ENCODE measurements at regions not wholly inside any gene's neighbourhood (a gene's known extent, or its start where the extent isn't known, plus 50 kb on each side); places are given as distances from the start of the nearest gene placed in this dataset.

- Histone ChIP-seq H3K79me2 (ENCODE audit: control insufficient read depth, insufficient read depth, low read length) (no peaks in the 10 kb centered on the region), H3K9me3 (ENCODE audit: control extremely low read depth in 1 of 3, control insufficient read depth in 2 of 3, insufficient read depth in 1 of 3, low read length in 2 of 3) (no peaks in the 10 kb centered on the region), H4K20me1 (ENCODE audit: control insufficient read depth, insufficient read depth, low read length, poor library complexity, severe bottlenecking) (no peaks in the 10 kb centered on the region), H3K4me3 (ENCODE audit: control extremely low read depth in 1 of 5, extremely low read depth in 1 of 5, insufficient read depth in 1 of 5, low read depth in 2 of 5, low read length in 4 of 5) (no peak overlapping the region), H3K27ac (ENCODE audit: low read length in 2 of 2) (no peak overlapping the region), H3K9ac (ENCODE audit: low read length) (no peak overlapping the region), H3K36me3 (replicated peaks in 1 of 2; ENCODE audit: control extremely low read depth in 1 of 2, control insufficient read depth in 1 of 2, extremely low read depth in 1 of 2, insufficient read depth in 2 of 2, low read length in 1 of 2) (no peaks in the 10 kb centered on the region), H3K4me2 (replicated peaks; ENCODE audit: low read depth, low read length, poor library complexity, severe bottlenecking) (no peak overlapping the region), H3K4me1 (ENCODE audit: control insufficient read depth in 2 of 2, insufficient read depth in 2 of 2, low read length in 2 of 2) (no peaks in the 10 kb centered on the region), H2AFZ (ENCODE audit: insufficient read depth, low read depth, low read length, poor library complexity, severe bottlenecking) (no peak overlapping the region), H3K27me3 (replicated peaks in 1 of 4; ENCODE audit: control extremely low read depth in 1 of 4, control insufficient read depth in 3 of 4, insufficient read depth in 4 of 4, low read length in 3 of 4) (no peaks in the 10 kb centered on the region)
- Mint-ChIP-seq H3K4me1 (no peaks in the 10 kb centered on the region), H3K4me3 (no peak overlapping the region), H3K27me3 (no peaks in the 10 kb centered on the region), H3K27ac (no peak overlapping the region), H3K9me3 (ENCODE audit: insufficient read depth) (no peaks in the 10 kb centered on the region)
- no CpG with 5 or more reads among the region's 2 CpGs for WGBS (ENCODE audit: insufficient coverage)
- intact Hi-C loops (cut with micrococcal nuclease), result no loop called here
- CTCF ChIA-PET, result no interaction called here
- TF ChIP-seq EZH2 (IDR thresholded peaks at IDR 0.05; ENCODE audit: borderline replicate concordance, insufficient read depth, low read depth, low read length, poor library complexity, severe bottlenecking) (no peak), CTCF (IDR thresholded peaks at IDR 0.05) (no peak)
- no peak for DNase-seq
- POLR2A ChIA-PET, result interaction anchor here (0.6 kb wide), 1 partner anchor 18 kb away, joined by 3 read pairs; no protein-coding TSS in a partner anchor
- ATAC-seq (ENCODE audit: low read depth), result no peak
These were observed 87.3 kb upstream of the RMST start for GRCh38 chr12:97375310-97375709.

GRCh38 chr12:97380440-97380839 is 82.2 kb upstream of the RMST start:
- Histone ChIP-seq H3K27me3 (replicated peaks in 1 of 4; ENCODE audit: control extremely low read depth in 1 of 4, control insufficient read depth in 3 of 4, insufficient read depth in 4 of 4, low read length in 3 of 4) (no peaks in the 10 kb centered on the region), H4K20me1 (ENCODE audit: control insufficient read depth, insufficient read depth, low read length, poor library complexity, severe bottlenecking) (no peaks in the 10 kb centered on the region), H3K4me3 (ENCODE audit: control extremely low read depth in 1 of 5, extremely low read depth in 1 of 5, insufficient read depth in 1 of 5, low read depth in 2 of 5, low read length in 4 of 5) (no peak overlapping the region), H3K79me2 (ENCODE audit: control insufficient read depth, insufficient read depth, low read length) (no peaks in the 10 kb centered on the region), H3K4me2 (replicated peaks; ENCODE audit: low read depth, low read length, poor library complexity, severe bottlenecking) (no peak overlapping the region), H3K36me3 (replicated peaks in 1 of 2; ENCODE audit: control extremely low read depth in 1 of 2, control insufficient read depth in 1 of 2, extremely low read depth in 1 of 2, insufficient read depth in 2 of 2, low read length in 1 of 2) (no peaks in the 10 kb centered on the region), H3K9ac (ENCODE audit: low read length) (no peak overlapping the region), H3K27ac (ENCODE audit: low read length in 2 of 2) (no peak overlapping the region), H2AFZ (ENCODE audit: insufficient read depth, low read depth, low read length, poor library complexity, severe bottlenecking) (no peak overlapping the region), H3K4me1 (ENCODE audit: control insufficient read depth in 2 of 2, insufficient read depth in 2 of 2, low read length in 2 of 2) (no peaks in the 10 kb centered on the region), H3K9me3 (ENCODE audit: control extremely low read depth in 1 of 3, control insufficient read depth in 2 of 3, insufficient read depth in 1 of 3, low read length in 2 of 3) (no peaks in the 10 kb centered on the region)
- POLR2A ChIA-PET, result no interaction called here
- ATAC-seq (ENCODE audit: low read depth) (no peak), DNase-seq (no peak)
- no peaks in the 10 kb centered on the region for H3K9me3 Mint-ChIP-seq (ENCODE audit: insufficient read depth)
- TF ChIP-seq EZH2 (IDR thresholded peaks at IDR 0.05; ENCODE audit: borderline replicate concordance, insufficient read depth, low read depth, low read length, poor library complexity, severe bottlenecking) (no peak), CTCF (IDR thresholded peaks at IDR 0.05) (no peak)
- H3K27me3 Mint-ChIP-seq, result no peaks in the 10 kb centered on the region
- CTCF ChIA-PET, result no interaction called here
- no peak overlapping the region for H3K27ac Mint-ChIP-seq
- WGBS (ENCODE audit: insufficient coverage), result 100% methylated on average over 2 of the region's 2 CpGs
- H3K4me1 Mint-ChIP-seq, result no peaks in the 10 kb centered on the region
- no peak overlapping the region for H3K4me3 Mint-ChIP-seq
- intact Hi-C loops (cut with micrococcal nuclease), result no loop called here

Data from B cell (primary cell).